GM19372 (cell line): ENCODE measurements at regions not wholly inside any gene's neighbourhood (a gene's known extent, or its start where the extent isn't known, plus 50 kb on each side); places are given as distances from the start of the nearest gene placed in this dataset.

Experiments
- ATAC-seq: cut with Tn5 transposase; IDR thresholded peaks from one replicate; pipeline ENCODE4 v1.9.1; 2021; ENCODE audit warnings: mild to moderate bottlenecking, low read depth, moderate library complexity; ENCODE audit not compliant: unreplicated experiment

- no peak for ATAC-seq
Observed at GRCh38 chr1:4494027-4494426, 160.4 kb upstream of the AJAP1 start.

- ATAC-seq = no peak
Observed at GRCh38 chr1:4494558-4494957, 159.9 kb upstream of the AJAP1 start.

- no peak for ATAC-seq
Observed at GRCh38 chr1:4495809-4496208, 158.6 kb upstream of the AJAP1 start.

- no peak for ATAC-seq
Observed at GRCh38 chr1:4500441-4500840, 154.0 kb upstream of the AJAP1 start.

- no peak for ATAC-seq
Observed at GRCh38 chr1:4506591-4506990, 147.8 kb upstream of the AJAP1 start.

GRCh38 chr1:4509206-4509605 lies 145.2 kb upstream of the AJAP1 start:
- ATAC-seq = no peak

- ATAC-seq = no peak
Observed at GRCh38 chr1:4510276-4510691, 144.1 kb upstream of the AJAP1 start.

GRCh38 chr1:4511374-4511773 lies 143.0 kb upstream of the AJAP1 start:
- no peak for ATAC-seq

GRCh38 chr1:4512636-4513035 lies 141.8 kb upstream of the AJAP1 start:
- ATAC-seq = no peak

GRCh38 chr1:4513685-4514084 lies 140.7 kb upstream of the AJAP1 start:
- ATAC-seq = no peak

- no peak for ATAC-seq
Observed at GRCh38 chr1:4515727-4516289, 138.6 kb upstream of the AJAP1 start.

- no peak for ATAC-seq
Observed at GRCh38 chr1:4516596-4516995, 137.8 kb upstream of the AJAP1 start.

- no peak for ATAC-seq
Observed at GRCh38 chr1:4517186-4517954, 137.0 kb upstream of the AJAP1 start.

- no peak for ATAC-seq
Observed at GRCh38 chr1:4518621-4519020, 135.8 kb upstream of the AJAP1 start.

- ATAC-seq = no peak
Observed at GRCh38 chr1:4519954-4520353, 134.5 kb upstream of the AJAP1 start.

- no peak for ATAC-seq
Observed at GRCh38 chr1:4523551-4523950, 130.9 kb upstream of the AJAP1 start.

- ATAC-seq = no peak
Observed at GRCh38 chr1:4526747-4527146, 127.7 kb upstream of the AJAP1 start.

GRCh38 chr1:4527819-4528218 lies 126.6 kb upstream of the AJAP1 start:
- ATAC-seq = no peak

- no peak for ATAC-seq
Observed at GRCh38 chr1:4528590-4528989, 125.8 kb upstream of the AJAP1 start.

- ATAC-seq = no peak
Observed at GRCh38 chr1:4529446-4530165, 124.8 kb upstream of the AJAP1 start.

- no peak for ATAC-seq
Observed at GRCh38 chr1:4530166-4530785, 124.1 kb upstream of the AJAP1 start.
